GM12874 (cell line): ENCODE measurements at regions not wholly inside any gene's neighbourhood (a gene's known extent, or its start where the extent isn't known, plus 50 kb on each side); places are given as distances from the start of the nearest gene placed in this dataset.

Experiments
- TF ChIP-seq, protein P1 (sequence below): IDR thresholded peaks from 2 replicates; pipeline ENCODE4 v1.5.1; 2011; ENCODE audit warnings: low read depth, mild to moderate bottlenecking, control low read depth, low read length, moderate library complexity; ENCODE audit not compliant: insufficient read depth

DNA sequence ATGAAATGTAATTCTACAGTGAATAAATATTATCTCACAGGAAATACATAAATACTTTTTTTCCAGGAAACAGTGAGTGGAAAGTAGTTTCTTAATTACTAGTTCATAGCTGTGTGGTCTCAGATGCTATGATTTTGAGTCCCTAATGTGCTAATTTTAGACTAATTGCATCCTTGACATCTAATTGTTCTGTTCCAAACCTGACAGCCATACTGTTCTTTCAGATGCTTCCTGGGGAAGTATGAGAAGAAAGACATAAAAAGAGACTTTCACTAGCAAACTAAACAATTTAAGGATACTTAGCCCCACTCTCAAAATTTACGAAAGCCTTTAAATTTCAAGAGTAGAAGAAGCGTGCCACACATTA, 350.9 kb upstream of the CDH20 start:
- TF ChIP-seq, protein P1, sequence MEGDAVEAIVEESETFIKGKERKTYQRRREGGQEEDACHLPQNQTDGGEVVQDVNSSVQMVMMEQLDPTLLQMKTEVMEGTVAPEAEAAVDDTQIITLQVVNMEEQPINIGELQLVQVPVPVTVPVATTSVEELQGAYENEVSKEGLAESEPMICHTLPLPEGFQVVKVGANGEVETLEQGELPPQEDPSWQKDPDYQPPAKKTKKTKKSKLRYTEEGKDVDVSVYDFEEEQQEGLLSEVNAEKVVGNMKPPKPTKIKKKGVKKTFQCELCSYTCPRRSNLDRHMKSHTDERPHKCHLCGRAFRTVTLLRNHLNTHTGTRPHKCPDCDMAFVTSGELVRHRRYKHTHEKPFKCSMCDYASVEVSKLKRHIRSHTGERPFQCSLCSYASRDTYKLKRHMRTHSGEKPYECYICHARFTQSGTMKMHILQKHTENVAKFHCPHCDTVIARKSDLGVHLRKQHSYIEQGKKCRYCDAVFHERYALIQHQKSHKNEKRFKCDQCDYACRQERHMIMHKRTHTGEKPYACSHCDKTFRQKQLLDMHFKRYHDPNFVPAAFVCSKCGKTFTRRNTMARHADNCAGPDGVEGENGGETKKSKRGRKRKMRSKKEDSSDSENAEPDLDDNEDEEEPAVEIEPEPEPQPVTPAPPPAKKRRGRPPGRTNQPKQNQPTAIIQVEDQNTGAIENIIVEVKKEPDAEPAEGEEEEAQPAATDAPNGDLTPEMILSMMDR, result no peak

DNA sequence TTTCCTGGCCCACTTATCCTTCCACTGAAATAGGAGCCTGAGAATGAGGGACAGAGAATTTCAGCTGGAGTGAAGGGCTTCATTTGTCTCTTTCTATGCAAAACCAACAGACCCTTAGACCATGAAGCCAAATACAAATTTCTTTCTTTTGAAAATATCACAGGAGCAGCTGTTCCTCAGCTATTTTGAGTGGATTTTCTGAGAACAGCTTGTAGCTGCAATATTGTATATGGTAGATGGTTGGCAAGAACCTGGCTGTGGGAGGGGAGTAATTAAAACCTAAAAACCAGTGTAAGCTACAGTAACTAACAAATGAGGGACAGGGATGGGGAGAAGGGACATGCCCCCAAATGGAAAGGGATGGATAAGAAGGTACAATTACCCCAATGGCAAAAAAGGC, 350.3 kb upstream of the CDH20 start:
- TF ChIP-seq, protein P1, result no peak

DNA sequence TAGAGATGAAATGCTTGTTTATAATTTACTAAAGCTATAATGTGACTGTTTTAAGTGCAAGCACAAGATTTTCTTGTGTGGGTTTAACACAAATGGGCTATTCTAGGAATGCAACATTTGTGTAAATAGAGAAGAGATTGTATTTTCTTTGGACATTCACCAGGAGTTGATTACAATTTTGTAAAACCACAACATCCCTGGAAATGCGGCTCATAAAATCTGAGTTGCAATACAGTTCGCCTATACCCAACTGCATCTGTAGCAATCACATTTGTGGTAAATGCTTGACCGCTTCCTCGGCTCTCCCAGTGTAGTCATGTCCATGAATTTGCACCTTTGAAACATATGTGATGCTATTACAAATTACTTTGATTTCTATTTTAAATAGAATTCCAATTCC, 348.7 kb upstream of the CDH20 start:
- TF ChIP-seq, protein P1, result no peak

DNA sequence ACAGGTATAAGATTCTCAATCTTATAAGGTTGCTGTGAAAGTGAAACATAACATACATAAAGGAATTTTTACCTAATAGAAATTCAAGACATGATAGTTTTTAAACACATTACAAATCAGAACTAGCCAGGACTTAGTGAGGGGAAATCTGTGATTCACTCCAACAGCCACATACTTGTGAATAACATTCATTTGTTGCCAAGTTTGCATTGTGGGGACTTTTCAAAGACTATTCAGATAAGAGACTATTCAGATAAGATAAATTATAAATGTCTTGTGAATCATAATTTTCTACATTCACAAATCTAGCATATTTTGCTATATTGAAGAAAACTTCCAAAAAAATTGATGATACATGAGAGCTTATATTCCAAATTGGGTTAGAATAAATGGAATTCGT, 345.3 kb upstream of the CDH20 start:
- TF ChIP-seq, protein P1, result no peak

DNA sequence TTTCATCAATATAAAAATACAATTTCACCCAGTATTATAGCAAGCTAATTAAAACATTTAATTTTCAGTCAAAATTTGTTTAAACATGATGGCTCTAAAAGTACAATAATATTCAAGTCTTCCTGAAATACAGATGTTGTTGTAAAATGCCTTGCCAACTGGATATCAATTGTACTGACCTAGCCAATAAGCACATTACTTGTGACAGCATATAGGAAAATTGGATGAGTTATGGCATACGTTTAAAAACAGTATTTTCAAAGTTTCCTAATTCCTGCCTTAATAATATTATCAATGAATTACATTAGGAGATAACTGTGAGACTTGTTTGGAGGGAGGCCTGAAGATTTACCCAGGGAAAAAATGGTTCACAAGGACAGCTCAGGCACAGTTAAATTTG, 336.9 kb upstream of the CDH20 start:
- TF ChIP-seq, protein P1, result no peak

DNA sequence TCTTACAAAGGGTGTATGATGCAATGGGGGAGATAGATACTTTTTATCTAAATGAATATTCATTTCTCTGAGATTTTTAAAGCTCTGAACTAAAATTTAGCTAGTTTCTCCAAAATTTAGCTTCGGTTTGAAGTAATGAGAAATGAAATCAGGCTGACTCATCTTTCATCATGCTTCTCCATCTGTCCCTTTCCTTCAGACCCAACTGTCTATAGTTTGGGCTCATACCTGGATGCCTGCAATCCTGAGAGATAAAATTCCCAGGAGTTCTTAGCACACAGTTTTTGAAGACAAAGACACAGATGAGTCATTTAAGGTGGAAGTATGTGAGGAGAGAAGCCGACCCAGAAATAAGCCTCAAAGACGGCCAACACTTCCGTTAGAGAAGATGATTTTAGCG, 336.4 kb upstream of the CDH20 start:
- TF ChIP-seq, protein P1, result no peak

DNA sequence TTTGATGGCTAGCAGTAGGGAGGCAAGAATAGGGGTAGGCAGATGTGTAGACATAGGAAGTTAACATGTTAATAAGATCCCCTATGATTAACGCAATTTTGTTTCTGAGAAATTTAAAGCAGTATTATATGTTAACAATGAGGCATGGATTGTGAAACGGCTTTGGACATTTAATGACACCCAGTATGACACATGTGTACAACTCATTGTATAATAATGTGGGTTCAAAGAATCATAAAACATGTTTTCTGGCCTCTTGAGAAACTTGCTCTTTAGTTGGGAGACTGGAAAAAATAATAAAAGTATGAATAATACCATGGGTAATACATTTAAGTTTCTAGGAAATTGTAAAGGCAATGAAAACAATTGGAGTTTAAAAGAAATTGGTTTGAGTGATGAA, 332.1 kb upstream of the CDH20 start:
- TF ChIP-seq, protein P1, result no peak
